Endothelial cell of umbilical vein (primary cell): ENCODE measurements at regions not wholly inside any gene's neighbourhood (a gene's known extent, or its start where the extent isn't known, plus 50 kb on each side); places are given as distances from the start of the nearest gene placed in this dataset.

Source experiments
- BruUV-seq: library from RNA; stranded (reverse); fragments of 400-500 nt; replicated peaks from 2 replicates; lab custom pipeline; 2021; lab: Mats Ljungman, UMichigan
- CTCF ChIA-PET: fragments of 300-600, 350-600 bp; sonication (Branson Sonifier 250); formaldehyde crosslinking; loops from one replicate; lab custom pipeline; 2021; ENCODE audit warnings: antibody characterized with exemption, inconsistent platforms; lab: Charles Lee
- POLR2A ChIA-PET: fragments of 300-600, 350-600 bp; sonication (Branson Sonifier 250); formaldehyde crosslinking; loops from one replicate; lab custom pipeline; 2021; ENCODE audit warnings: antibody characterized with exemption, inconsistent platforms; lab: Charles Lee
- DNase-seq: peaks from one replicate; pipeline ENCODE4 v3.0.0-alpha.2; 2011; ENCODE audit warnings: low read depth, low spot score
- FAIRE-seq: peaks from 2 replicates; lab custom pipeline; 2011; peaks lifted over from hg19 to GRCh38; lab: Jason Lieb, UNC
- H2AFZ ChIP-seq: 2 replicates; pipeline ENCODE4 v1.6.0; 2012; ENCODE audit warnings: low read depth, low read length, control low read depth, inconsistent platforms
- H3K27ac ChIP-seq: 2 replicates; pipeline ENCODE4 v1.5.1; 2011; ENCODE audit warnings: low read depth, mild to moderate bottlenecking, control low read depth, low read length, moderate library complexity; ENCODE audit not compliant: insufficient read depth
- H3K27me3 ChIP-seq, 2 experiments: 2 replicates each; pipeline versions ENCODE4 v1.6.0 to v1.6.1; 2011; ENCODE audit warnings: low read length in 2 of 2, mixed read lengths in 1 of 2; ENCODE audit not compliant: control insufficient read depth in 2 of 2, insufficient read depth in 2 of 2
- H3K36me3 ChIP-seq, 2 experiments: 2 replicates in 1 of 2; 3 replicates in 1 of 2; pipeline ENCODE4 v1.5.1; 2011; ENCODE audit warnings: low read length in 2 of 2, mild to moderate bottlenecking in 1 of 2, moderate library complexity in 1 of 2; ENCODE audit not compliant: control insufficient read depth in 2 of 2, insufficient read depth in 2 of 2; ENCODE audit errors: extremely low read depth in 1 of 2
- H3K4me1 ChIP-seq: 3 replicates; pipeline ENCODE4 v1.5.1; 2011; ENCODE audit warnings: mild to moderate bottlenecking, low read length; ENCODE audit not compliant: control insufficient read depth, insufficient read depth; ENCODE audit errors: extremely low read depth
- H3K4me2 ChIP-seq: 2 replicates; pipeline ENCODE4 v1.6.1; 2011; ENCODE audit warnings: low read length, control low read depth, mixed read lengths; ENCODE audit not compliant: insufficient read depth
- H3K4me3 ChIP-seq, 3 experiments: fragments of 200-600 bp in 1 of 3; sonication (generic), shearing (Covaris generic) in 1 of 3; replicated peaks in 1 of 3; 2 replicates each; pipeline ENCODE4 v1.5.1; 2011 to 2016; ENCODE audit warnings: control low read depth in 3 of 3, low read length in 3 of 3, mild to moderate bottlenecking in 2 of 3, inconsistent platforms in 1 of 3, low read depth in 1 of 3, moderate library complexity in 1 of 3; ENCODE audit not compliant: insufficient read depth in 1 of 3
- H3K79me2 ChIP-seq: 2 replicates; pipeline ENCODE4 v1.6.0; 2012; ENCODE audit warnings: low read length, inconsistent platforms; ENCODE audit not compliant: control insufficient read depth, insufficient read depth
- H3K9ac ChIP-seq: replicated peaks from 2 replicates; pipeline ENCODE3; 2011; ENCODE audit warnings: low read length, control low read depth; ENCODE audit not compliant: insufficient read depth; ENCODE audit errors: extremely low read depth
- H3K9me1 ChIP-seq: replicated peaks from 3 replicates; pipeline ENCODE4 v1.6.0; 2011; ENCODE audit warnings: mild to moderate bottlenecking, low read length; ENCODE audit not compliant: control insufficient read depth, insufficient read depth; ENCODE audit errors: extremely low read depth
- H3K9me3 ChIP-seq: replicated peaks from 2 replicates; pipeline ENCODE4 v1.5.1; 2012; ENCODE audit warnings: low read length, inconsistent platforms; ENCODE audit not compliant: control insufficient read depth, insufficient read depth
- H4K20me1 ChIP-seq: replicated peaks from 2 replicates; pipeline ENCODE3; 2011; ENCODE audit warnings: mild to moderate bottlenecking, low read length; ENCODE audit not compliant: control insufficient read depth, insufficient read depth; ENCODE audit errors: extremely low read depth
- EZH2 ChIP-seq: IDR thresholded peaks from 2 replicates; pipeline ENCODE4 v1.6.1; 2012; ENCODE audit warnings: borderline replicate concordance, low read depth, mild to moderate bottlenecking, moderate library complexity, low read length, inconsistent platforms; ENCODE audit not compliant: severe bottlenecking
- FOS ChIP-seq: IDR thresholded peaks from 2 replicates; pipeline ENCODE4 v1.6.1; 2011; ENCODE audit warnings: mild to moderate bottlenecking, low read length, moderate library complexity, borderline replicate concordance; ENCODE audit not compliant: insufficient read depth
- GATA2 ChIP-seq: IDR thresholded peaks from 2 replicates; pipeline ENCODE4 v1.7.0; 2011; ENCODE audit warnings: low read depth, mild to moderate bottlenecking, moderate library complexity, mixed read lengths, low read length; ENCODE audit not compliant: insufficient read length, insufficient read depth
- JUN ChIP-seq: IDR thresholded peaks from 2 replicates; pipeline ENCODE4 v1.6.1; 2011; ENCODE audit warnings: borderline replicate concordance, low read depth; ENCODE audit not compliant: insufficient read length, insufficient read depth
- MAX ChIP-seq: IDR thresholded peaks from 2 replicates; pipeline ENCODE4 v1.6.1; 2011; ENCODE audit not compliant: insufficient read depth, insufficient read length
- MYC ChIP-seq: IDR thresholded peaks from one replicate; pipeline ENCODE4 v1.6.1; 2011; ENCODE audit warnings: mild to moderate bottlenecking, low read depth, low read length
- POLR2A ChIP-seq: IDR thresholded peaks from 2 replicates; pipeline ENCODE4 v1.6.1; 2012; ENCODE audit warnings: low read depth, mild to moderate bottlenecking, control low read depth, low read length
- POLR2AphosphoS5 ChIP-seq: IDR thresholded peaks from 2 replicates; pipeline ENCODE4 v1.6.1; 2012; ENCODE audit warnings: low read depth, mild to moderate bottlenecking, control low read depth, low read length, moderate library complexity; ENCODE audit not compliant: insufficient read depth
- dilution Hi-C: fragments of 300-500 bp; cut with MboI; formaldehyde crosslinking; loops from one replicate; pipeline ENCODE4 v1.15.0; 2019; ENCODE audit warnings: low sequenced_read_pairs; ENCODE audit not compliant: extremely low pct_ligation_motif_present
- intact Hi-C: fragments of 100-400 bp; cut with micrococcal nuclease; formaldehyde crosslinking; loops from one replicate; pipeline ENCODE4 v1.10.0; 2022
- TF ChIP-seq, protein P1 (sequence below), 2 donors: IDR thresholded peaks; 1 replicate in 1 of 2; 2 replicates in 1 of 2; pipeline ENCODE4 v1.5.1; 2011; ENCODE audit warnings: low read length in 2 of 2, mild to moderate bottlenecking in 2 of 2, moderate library complexity in 2 of 2, control low read depth in 1 of 2, inconsistent platforms in 1 of 2, low read depth in 1 of 2; ENCODE audit not compliant: insufficient read depth in 1 of 2; ENCODE audit errors: extremely low read depth in 1 of 2

- H3K9me1 ChIP-seq, result no peaks in the 10 kb centered on the region
- no peaks in the 10 kb centered on the region for H3K9me3 ChIP-seq
- H3K27ac ChIP-seq, result no peak overlapping the region
- peaks cover 4% of the 10 kb centered on the region for H3K4me1 ChIP-seq
- H3K9ac ChIP-seq, result no peak overlapping the region
- dilution Hi-C loops, result no loop called here
- no peaks in the 10 kb centered on the region for H4K20me1 ChIP-seq
- no peak for DNase-seq
- ChIA-PET CTCF (no interaction called here), POLR2A (no interaction called here)
- BruUV-seq, result no TSS peak
- H3K27me3 ChIP-seq, result no peaks in the 10 kb centered on the region
- TF ChIP-seq EZH2 (no peak), POLR2A (no peak), GATA2 (no peak), MAX (no peak), FOS (no peak), MYC (no peak), POLR2AphosphoS5 (no peak), JUN (no peak)
- TF ChIP-seq, protein P1, sequence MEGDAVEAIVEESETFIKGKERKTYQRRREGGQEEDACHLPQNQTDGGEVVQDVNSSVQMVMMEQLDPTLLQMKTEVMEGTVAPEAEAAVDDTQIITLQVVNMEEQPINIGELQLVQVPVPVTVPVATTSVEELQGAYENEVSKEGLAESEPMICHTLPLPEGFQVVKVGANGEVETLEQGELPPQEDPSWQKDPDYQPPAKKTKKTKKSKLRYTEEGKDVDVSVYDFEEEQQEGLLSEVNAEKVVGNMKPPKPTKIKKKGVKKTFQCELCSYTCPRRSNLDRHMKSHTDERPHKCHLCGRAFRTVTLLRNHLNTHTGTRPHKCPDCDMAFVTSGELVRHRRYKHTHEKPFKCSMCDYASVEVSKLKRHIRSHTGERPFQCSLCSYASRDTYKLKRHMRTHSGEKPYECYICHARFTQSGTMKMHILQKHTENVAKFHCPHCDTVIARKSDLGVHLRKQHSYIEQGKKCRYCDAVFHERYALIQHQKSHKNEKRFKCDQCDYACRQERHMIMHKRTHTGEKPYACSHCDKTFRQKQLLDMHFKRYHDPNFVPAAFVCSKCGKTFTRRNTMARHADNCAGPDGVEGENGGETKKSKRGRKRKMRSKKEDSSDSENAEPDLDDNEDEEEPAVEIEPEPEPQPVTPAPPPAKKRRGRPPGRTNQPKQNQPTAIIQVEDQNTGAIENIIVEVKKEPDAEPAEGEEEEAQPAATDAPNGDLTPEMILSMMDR (IDR thresholded peaks at IDR 0.05; ENCODE audit: extremely low read depth in 1 of 2, insufficient read depth in 1 of 2, low read depth in 1 of 2, low read length in 2 of 2), result no peak
- H3K4me3 ChIP-seq, result no peak overlapping the region
- H3K36me3 ChIP-seq, result no peaks in the 10 kb centered on the region
- intact Hi-C loops, result no loop called here
- no peaks in the 10 kb centered on the region for H3K79me2 ChIP-seq
- H2AFZ ChIP-seq, result no peak overlapping the region
- no peak for FAIRE-seq
- H3K4me2 ChIP-seq, result no peak overlapping the region
These were observed 210.6 kb upstream of the ADGRL2 start for GRCh38 chr1:81590171-81590570.
